HEK293T (cell line): ENCODE measurements at regions not wholly inside any gene's neighbourhood (a gene's known extent, or its start where the extent isn't known, plus 50 kb on each side); places are given as distances from the start of the nearest gene placed in this dataset.

Experiments used
- ARNT ChIP-seq: fragments of 450-650 bp; IDR thresholded peaks from 2 replicates; pipeline ENCODE4 v1.6.1; 2017; ENCODE audit warnings: mild to moderate bottlenecking
- BHLHE40 ChIP-seq: fragments of 450-650 bp; IDR thresholded peaks from 2 replicates; pipeline ENCODE4 v1.6.1; 2016; ENCODE audit warnings: mild to moderate bottlenecking, moderate library complexity, borderline replicate concordance
- FOXK2 ChIP-seq: fragments of 450-650 bp; IDR thresholded peaks from 2 replicates; pipeline ENCODE4 v1.6.1; 2016; ENCODE audit warnings: mild to moderate bottlenecking
- FOXM1 ChIP-seq: fragments of 450-650 bp; IDR thresholded peaks from 2 replicates; pipeline ENCODE4 v1.6.1; 2017; ENCODE audit warnings: mild to moderate bottlenecking, borderline replicate concordance
- NFRKB ChIP-seq: fragments of 450-650 bp; IDR thresholded peaks from 2 replicates; pipeline ENCODE4 v1.6.1; 2016; ENCODE audit warnings: mild to moderate bottlenecking, moderate library complexity
- ZNF384 ChIP-seq: fragments of 450-650 bp; IDR thresholded peaks from 2 replicates; pipeline ENCODE4 v1.6.1; 2016

DNA sequence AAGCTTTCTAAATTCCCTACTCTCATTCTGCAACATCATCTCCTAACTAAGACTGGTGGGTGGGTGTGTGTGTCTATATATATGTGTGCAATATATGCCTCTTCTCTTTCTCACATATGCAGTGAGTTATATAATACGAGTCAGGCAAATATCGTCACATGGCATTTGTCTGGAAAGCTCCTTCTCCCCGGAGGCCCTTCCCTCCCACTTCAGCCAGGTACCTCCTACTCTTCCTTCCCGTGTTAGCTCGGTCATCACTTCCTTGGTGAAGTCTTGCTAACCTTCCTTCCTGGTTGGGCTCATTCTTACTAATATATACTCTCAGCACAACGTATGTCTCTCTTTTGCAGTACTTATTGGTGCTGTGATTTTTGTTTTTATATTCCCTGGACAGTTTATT is 66.4 kb upstream of the NCK2 start:
- TF ChIP-seq FOXM1 (no peak), FOXK2 (no peak), NFRKB (no peak), ZNF384 (no peak), ARNT (no peak), BHLHE40 (no peak)
